ENCODE measurements at regions not wholly inside any gene's neighbourhood (a gene's known extent, or its start where the extent isn't known, plus 50 kb on each side); places are given as distances from the start of the nearest gene placed in this dataset.
"Not testable (repeated sequence)": the region's sequence is repeated elsewhere in the genome, so short reads cannot be mapped to it uniquely, and the experiment has no call there.

DNA sequence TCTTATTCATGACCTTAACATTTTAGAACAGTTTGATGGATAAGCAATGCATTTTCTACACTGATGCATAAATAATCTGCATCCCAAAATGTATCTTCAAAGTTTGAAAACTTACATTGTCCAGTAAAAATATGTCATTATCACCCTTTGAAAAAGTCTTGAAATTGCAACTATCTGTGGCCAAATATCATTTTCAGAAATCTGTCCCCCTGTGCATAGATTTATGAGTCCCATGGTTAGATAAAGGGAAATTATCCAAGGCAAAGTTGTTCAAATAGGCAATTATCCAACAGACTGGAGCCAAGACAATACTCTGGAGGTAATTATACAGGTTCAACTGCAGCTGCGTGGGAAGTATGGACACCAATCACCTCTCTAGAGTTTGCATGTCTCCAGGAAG, 182.5 kb upstream of the INTU start:
- peak; percentile 67 to 90 (median 69) for DNase-seq

DNA sequence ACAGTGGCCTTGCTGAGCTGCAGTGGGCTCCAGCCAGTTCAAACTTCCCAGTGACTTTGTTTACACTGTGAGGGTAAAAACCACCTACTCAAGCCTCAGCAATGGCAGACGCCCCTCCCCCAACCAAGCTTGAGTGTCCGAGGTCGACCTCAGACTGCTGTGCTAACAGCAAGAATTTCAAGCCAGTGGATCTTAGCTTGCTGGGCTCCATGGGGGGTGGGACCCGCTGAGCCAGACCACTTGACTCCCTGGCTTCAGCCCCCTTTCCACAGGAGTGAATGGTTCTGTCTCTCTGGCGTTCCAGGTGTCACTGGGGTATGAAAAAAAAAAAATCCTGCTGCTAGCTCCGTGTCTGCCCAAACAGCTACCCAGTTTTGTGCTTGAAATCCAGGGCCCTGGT, 168.9 kb upstream of the INTU start:
- DNase-seq, result no peak

GRCh38 chr4:127469542-127469941, 163.2 kb upstream of the INTU start:
- DNase-seq, result peak in 1 of 3 donors; percentile 61

GRCh38 chr4:127469959-127470809, 162.6 kb upstream of the INTU start:
- no peak for DNase-seq

DNA sequence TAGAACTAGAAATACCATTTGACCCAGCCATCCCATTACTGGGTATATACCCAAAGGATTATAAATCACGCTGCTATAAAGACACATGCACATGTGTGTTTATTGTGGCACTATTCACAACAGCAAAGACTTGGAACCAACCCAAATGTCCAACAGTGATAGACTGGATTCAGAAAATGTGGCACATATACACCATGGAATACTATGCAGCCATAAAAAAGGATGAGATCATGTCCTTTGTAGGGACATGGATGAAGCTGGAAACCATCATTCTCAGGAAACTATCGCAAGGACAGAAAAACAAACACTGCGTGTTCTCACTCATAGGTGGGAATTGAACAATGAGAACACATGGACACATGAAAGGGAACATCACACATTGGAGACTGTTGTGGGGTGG, 154.5 kb upstream of the INTU start:
- DNase-seq, result not testable (repeated sequence)

DNA sequence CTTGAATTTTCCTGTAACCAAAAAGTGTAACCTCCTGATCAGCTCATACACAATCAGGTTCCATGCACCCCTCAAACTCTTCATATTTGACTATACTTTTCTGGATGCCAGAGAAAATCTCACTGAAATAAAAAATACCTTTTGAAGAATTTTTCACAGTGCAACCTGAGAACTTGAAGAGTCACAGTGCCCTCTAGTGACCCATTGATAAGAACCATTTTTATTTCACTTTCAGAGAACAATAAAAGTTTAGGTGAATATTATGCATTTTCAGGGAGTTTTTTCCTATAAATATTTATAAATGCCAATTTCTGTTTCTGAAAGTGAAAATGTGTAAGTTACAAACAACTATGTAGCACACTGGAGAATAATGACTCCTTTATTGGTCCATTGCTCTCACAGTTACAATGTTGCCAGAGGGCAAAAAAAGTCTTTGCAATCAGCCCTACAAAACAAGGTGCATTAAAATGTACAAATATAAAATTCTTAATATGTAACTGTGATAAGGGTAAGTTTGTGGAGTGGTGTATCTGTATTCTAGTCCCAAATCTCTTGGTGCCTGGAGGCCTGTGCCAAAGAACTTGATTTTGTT, 153.6 kb upstream of the INTU start:
- peak; percentile 53 to 83 (median 78) for DNase-seq

DNA sequence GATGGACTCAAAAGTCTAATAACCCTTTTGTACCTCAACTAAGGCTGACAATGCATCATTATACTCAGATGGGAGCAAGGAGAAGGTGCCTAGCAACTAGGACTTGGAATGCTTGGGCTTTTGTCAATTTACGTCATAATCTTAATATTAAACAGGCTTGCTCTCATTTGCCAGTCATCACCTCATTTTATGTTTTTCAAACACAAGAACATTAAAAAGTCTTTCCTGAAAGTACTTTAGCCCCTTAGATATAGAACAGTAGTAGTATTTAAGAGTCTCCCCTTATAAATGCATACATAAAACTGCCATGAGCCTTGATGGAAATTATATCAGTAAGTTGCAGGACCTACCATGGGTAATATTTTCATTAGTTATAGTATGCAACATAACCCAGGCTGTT, 150.7 kb upstream of the INTU start:
- DNase-seq, result no peak

- DNase-seq, result no peak
Measured at GRCh38 chr4:127484117-127484516, 148.6 kb upstream of the INTU start.

GRCh38 chr4:127486248-127486647, 146.5 kb upstream of the INTU start:
- DNase-seq, result no peak

DNA sequence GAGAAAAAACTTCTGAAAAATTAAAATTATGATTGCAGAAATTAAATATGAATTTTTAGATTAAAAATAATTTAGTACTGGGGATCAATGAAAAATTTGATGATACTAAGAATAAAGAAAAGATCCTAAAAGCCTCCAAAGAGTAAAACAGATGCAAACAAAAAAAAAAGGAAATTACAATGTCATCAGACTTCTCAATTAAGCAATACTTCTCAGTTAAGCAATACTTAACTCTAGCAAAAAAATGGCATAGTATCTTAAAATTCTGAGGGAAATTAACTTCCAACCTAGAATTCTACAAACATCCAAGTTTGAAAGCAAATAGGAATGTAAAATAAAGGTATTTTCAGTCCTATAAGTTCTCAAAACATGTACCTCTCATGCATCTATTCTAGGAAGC, 141.2 kb upstream of the INTU start:
- no peak for DNase-seq

DNA sequence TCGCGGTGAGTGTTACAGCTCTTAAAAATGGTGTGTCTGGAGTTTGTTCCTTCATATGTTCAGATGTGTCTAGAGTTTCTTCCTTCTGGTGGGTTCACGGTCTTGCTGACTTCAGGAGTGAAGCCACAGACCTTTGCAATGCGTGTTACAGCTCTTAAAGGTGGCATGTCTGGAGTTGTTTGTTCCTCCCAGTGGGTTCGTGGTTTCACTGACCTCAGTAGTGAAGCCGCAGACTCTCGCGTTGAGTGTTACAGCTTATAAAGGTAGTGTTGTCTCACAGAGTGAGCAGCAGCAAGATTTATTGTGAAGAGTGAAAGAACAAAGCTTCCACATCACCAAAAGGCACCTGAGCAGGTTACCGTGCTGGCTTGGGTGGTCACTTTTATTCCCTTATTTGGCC, 135.9 kb upstream of the INTU start:
- not testable (repeated sequence) for DNase-seq

DNA sequence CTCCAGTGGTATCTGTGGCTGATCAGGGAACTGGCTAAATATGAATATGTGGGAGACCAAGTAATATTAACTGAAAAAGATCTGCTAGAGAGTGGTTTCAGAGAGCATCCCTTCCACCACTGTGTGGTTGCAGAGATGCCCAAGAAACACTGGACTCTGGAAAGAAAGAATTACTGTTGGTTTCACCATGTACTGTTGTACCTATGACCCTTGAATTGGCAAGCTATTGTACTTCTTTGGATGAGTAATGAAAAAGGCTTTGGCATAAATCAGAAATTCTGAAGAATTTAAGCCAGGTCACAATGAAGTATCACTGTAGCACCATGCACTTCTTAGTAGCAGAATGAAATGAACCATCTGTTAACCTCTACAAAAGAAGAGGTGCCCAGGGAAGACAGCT, 134.4 kb upstream of the INTU start:
- DNase-seq, result no peak

- DNase-seq, result no peak
Measured at GRCh38 chr4:127500242-127500641, 132.5 kb upstream of the INTU start.

DNA sequence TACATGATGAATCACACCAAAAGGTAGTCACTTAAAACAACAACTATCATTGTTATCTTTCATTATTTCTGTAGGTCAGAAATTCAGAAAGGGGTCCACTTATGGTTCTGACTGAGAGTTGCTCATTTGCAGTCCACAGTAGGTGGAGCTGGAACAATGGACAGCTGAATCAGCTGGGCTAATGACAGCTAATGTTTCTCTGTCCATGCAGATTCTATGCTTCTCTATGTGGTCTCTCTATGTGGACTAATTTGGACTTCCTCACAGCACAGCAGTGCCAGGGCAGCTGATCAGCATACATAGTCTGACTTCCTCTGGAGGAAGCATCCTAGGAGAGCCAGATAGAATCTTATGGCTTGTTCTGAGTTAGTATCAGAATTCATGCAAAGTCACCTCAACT, 131.7 kb upstream of the INTU start:
- DNase-seq, result peak in 1 of 3 donors; percentile 56

GRCh38 chr4:127503111-127503510, 129.6 kb upstream of the INTU start:
- no peak for DNase-seq

- DNase-seq, result peak; percentile 70 to 88 (median 81)
Measured at GRCh38 chr4:127505203-127505602, 127.6 kb upstream of the INTU start.

DNA sequence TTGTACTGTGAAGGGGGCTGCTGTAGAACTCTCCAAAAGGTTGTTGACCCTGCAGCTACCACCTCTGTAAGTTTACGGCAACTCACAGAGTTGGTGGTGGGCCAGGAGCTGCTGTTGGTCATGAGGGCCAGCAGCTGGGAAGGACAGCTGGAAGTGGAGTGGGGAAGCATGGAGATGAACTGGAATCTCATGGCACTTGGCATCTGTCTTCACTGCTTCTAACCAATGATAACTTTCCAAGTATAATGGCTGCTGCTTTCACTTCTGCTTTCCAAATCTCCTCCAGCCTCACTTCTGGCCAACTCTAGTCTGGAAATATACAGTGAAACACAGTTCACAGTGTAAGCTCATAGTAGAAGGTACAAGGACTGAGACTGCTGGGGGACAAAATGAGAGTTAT, 126.5 kb upstream of the INTU start:
- DNase-seq, result peak in 1 of 3 donors; percentile 52

DNA sequence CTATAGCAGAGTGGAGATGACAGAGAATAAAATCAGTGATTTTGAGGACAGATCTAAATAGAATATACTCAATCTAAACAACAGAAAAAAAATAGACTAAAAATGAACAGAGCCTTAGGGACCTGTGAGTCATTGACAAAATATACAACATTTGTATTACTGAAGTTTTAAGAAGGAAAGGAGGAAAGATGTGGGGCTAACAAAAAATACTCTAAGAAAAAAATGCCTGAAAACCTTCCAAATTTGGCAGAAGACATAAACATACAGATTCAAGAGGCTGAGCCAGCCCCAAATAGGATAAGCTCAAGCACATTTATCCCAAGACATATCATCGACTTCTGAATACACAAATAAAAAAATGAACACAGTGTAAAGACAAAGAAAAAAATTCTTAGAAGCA, 123.6 kb upstream of the INTU start:
- DNase-seq, result peak in 2 of 3 donors; percentile 36 to 42

GRCh38 chr4:127512672-127513071, 120.1 kb upstream of the INTU start:
- DNase-seq, result not testable (repeated sequence)

DNA sequence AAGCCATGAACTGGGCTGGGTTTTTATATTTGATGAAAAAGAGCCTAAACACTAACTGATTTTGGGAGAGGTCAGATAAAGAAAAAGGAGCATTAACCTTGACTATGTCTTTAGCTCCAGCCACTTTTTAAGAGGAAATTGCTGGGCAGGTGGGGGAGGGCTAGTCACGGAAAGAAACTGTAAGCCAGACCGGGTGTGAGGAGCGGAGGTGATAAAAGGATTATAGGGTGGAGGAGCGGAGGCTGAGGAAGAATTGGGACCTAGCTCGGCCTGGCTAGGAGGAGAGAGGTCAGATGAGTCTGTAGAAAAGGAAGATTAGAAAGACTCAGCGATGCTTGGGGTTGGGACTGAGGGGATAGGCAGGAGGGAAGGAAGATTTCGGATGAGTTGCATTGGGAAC, 117.5 kb upstream of the INTU start:
- DNase-seq, result not testable (repeated sequence)

DNA sequence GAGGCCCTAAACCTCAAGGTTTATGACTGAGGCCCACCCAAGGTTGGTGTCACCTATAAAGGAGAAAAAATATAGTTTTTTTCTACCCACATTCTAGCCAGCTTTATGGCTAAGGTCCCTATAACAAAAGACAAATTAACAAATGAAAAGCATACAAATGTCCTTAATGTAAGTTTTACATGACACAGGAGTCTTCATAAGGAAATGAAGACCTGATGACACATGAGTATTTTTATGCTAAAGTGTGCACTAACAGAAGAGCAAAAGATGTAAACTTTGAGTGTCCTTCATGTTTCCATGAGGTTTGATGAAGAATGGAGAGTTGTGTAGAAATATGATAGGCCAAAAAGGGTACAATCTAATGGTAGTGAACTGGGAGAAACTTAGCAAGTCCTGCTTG, 114.7 kb upstream of the INTU start:
- no peak for DNase-seq

DNA sequence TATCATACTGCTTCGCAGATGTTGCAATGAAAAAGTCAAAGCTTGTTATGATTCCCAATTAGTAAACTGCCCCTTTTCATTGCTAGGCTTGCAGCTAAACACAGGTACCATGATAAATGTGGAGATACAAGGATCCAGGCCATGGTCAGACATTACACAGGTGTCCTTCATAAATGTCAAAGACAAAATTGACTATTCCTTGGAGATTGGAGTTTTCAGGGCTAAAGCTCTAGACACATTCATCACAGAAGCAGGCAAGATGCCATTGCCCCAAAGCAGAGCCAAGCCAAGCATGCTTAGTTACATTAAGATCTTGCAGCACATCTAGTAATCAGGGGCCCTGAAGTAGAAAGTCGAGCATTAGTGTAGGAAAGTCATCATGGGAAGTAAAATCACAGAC, 111.3 kb upstream of the INTU start:
- DNase-seq, result peak in 1 of 3 donors; percentile 20

DNA sequence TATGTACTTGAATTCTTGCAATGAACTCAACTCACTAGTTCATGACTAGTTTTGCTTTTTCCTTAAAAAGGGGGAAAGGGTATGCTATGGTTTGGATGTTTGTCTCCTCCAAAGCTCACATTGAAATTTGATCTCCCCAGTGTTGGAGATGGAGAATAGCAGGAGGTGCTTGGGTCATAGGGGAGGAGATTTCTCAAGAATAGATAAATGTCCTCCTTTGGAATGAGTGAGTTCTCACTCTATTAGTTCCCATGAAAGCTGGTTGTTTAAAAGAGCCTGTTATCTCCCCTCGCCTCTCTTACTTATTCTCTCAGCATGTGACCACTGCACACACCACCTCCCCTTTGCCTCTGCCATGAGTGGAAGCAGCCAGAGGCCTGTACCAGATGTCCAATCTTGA, 109.4 kb upstream of the INTU start:
- no peak for DNase-seq

DNA sequence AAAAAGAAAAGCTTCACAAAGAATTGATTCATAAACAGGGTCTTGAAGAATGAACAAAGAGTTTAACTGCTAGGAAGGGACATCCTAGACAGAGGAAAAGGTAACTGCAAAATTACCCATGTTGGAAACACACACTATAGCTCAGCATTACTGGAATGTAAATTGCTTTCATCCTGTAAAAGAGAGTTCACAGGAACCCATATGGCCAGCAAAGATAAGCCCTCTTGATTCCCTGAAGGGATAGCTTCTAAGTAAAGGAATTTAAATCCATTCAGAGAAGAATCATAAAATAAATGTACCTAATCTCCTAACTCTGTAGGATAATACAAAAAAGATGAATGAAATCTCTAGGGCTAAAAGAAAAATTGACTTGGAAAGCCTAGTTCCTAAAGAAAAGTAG, 107.1 kb upstream of the INTU start:
- DNase-seq, result no peak

All from muscle of back (tissue), 3 donors.